Astrocyte (in vitro differentiated cells and primary cell): ENCODE measurements at regions not wholly inside any gene's neighbourhood (a gene's known extent, or its start where the extent isn't known, plus 50 kb on each side); places are given as distances from the start of the nearest gene placed in this dataset.

Experiments
- CTCF ChIP-seq: IDR thresholded peaks from 2 replicates; pipeline ENCODE4 v1.5.1; 2011; ENCODE audit warnings: low read depth, mild to moderate bottlenecking, inconsistent platforms, low read length, moderate library complexity; ENCODE audit not compliant: insufficient read depth
- EZH2 ChIP-seq: IDR thresholded peaks from 2 replicates; pipeline ENCODE4 v1.6.1; 2012; ENCODE audit warnings: mild to moderate bottlenecking, low read length, inconsistent platforms; ENCODE audit not compliant: insufficient read depth

GRCh38 chrX:45769761-45770582 is 569.3 kb upstream of the DIPK2B start:
- no peak for TF ChIP-seq CTCF
- TF ChIP-seq EZH2, result no peak
